IPS-NIHi11 (cell line): ENCODE measurements at regions not wholly inside any gene's neighbourhood (a gene's known extent, or its start where the extent isn't known, plus 50 kb on each side); places are given as distances from the start of the nearest gene placed in this dataset.
"Not testable (repeated sequence)": the region's sequence is repeated elsewhere in the genome, so short reads cannot be mapped to it uniquely, and the experiment has no call there.

ENCODE experiments used
- DNase-seq: peaks from one replicate; pipeline ENCODE4 v3.0.0; 2012; ENCODE audit warnings: mixed read lengths, low spot score

- DNase-seq: no peak
Observed at GRCh38 chr2:11995456-11995855, 249.0 kb downstream of the LPIN1 start.

- no peak for DNase-seq
Observed at GRCh38 chr2:11996618-11997017, 250.2 kb downstream of the LPIN1 start.

- DNase-seq: no peak
Observed at GRCh38 chr2:11997142-11997541, 250.7 kb downstream of the LPIN1 start.

- no peak for DNase-seq
Observed at GRCh38 chr2:11998218-11998617, 251.8 kb downstream of the LPIN1 start.

GRCh38 chr2:11998626-11999378, 252.4 kb downstream of the LPIN1 start:
- DNase-seq: no peak

- DNase-seq: no peak
Observed at GRCh38 chr2:12001621-12002020, 255.2 kb downstream of the LPIN1 start.

- DNase-seq: no peak
Observed at GRCh38 chr2:12002215-12002614, 255.8 kb downstream of the LPIN1 start.

GRCh38 chr2:12004713-12005112, 258.3 kb downstream of the LPIN1 start:
- DNase-seq: no peak

GRCh38 chr2:12005886-12006681, 259.7 kb downstream of the LPIN1 start:
- DNase-seq: peak; percentile 39

GRCh38 chr2:12006850-12007249, 260.4 kb downstream of the LPIN1 start:
- peak; percentile 84 for DNase-seq

GRCh38 chr2:12007282-12007681, 260.9 kb downstream of the LPIN1 start:
- DNase-seq: no peak

- no peak for DNase-seq
Observed at GRCh38 chr2:12008425-12009061, 262.1 kb downstream of the LPIN1 start.

- DNase-seq: no peak
Observed at GRCh38 chr2:12009323-12009905, 263.0 kb downstream of the LPIN1 start.

GRCh38 chr2:12010059-12010458, 263.6 kb downstream of the LPIN1 start:
- DNase-seq: no peak

- no peak for DNase-seq
Observed at GRCh38 chr2:12010779-12011178, 264.3 kb downstream of the LPIN1 start.

- no peak for DNase-seq
Observed at GRCh38 chr2:12014088-12014960, 267.9 kb downstream of the LPIN1 start.

- DNase-seq: no peak
Observed at GRCh38 chr2:12017499-12018157, 271.2 kb downstream of the LPIN1 start.

GRCh38 chr2:12018726-12019125, 272.3 kb downstream of the LPIN1 start:
- DNase-seq: not testable (repeated sequence)

GRCh38 chr2:12020833-12021469, 274.5 kb downstream of the LPIN1 start:
- DNase-seq: no peak

GRCh38 chr2:12024197-12024907, 277.9 kb downstream of the LPIN1 start:
- DNase-seq: not testable (repeated sequence)
